CD14-positive monocyte (primary cell): ENCODE measurements at regions not wholly inside any gene's neighbourhood (a gene's known extent, or its start where the extent isn't known, plus 50 kb on each side); places are given as distances from the start of the nearest gene placed in this dataset.

Experiments used
- DNase-seq, 3 donors: peaks; one replicate each; pipeline ENCODE4 v3.0.0-alpha.2; 2011 to 2022
- H2AFZ ChIP-seq: 2 replicates; pipeline ENCODE4 v1.6.0; 2012; ENCODE audit warnings: mild to moderate bottlenecking, low read depth, low read length, inconsistent platforms; ENCODE audit not compliant: insufficient read depth, poor library complexity, severe bottlenecking
- H3K27ac ChIP-seq, 2 donors: 1 replicate in 1 of 2; 2 replicates in 1 of 2; pipeline ENCODE4 v1.5.1; 2012 to 2013; ENCODE audit warnings: low read length in 2 of 2, control low read depth in 1 of 2, inconsistent platforms in 1 of 2, low read depth in 1 of 2, mild to moderate bottlenecking in 1 of 2
- H3K27me3 ChIP-seq, 2 donors: one replicate each; pipeline versions ENCODE4 v1.6.0 to v1.6.1; 2011 to 2013; ENCODE audit warnings: low read length in 2 of 2; ENCODE audit not compliant: control insufficient read depth in 2 of 2, insufficient read depth in 2 of 2
- H3K36me3 ChIP-seq, 2 donors: replicated peaks in 1 of 2; 1 replicate in 1 of 2; 2 replicates in 1 of 2; pipeline versions ENCODE4 v1.5.1 to v1.6.1; 2012 to 2013; ENCODE audit warnings: low read length in 2 of 2, control low read depth in 1 of 2, inconsistent platforms in 1 of 2, mild to moderate bottlenecking in 1 of 2; ENCODE audit not compliant: insufficient read depth in 2 of 2, control insufficient read depth in 1 of 2
- H3K4me1 ChIP-seq, 2 donors: 1 replicate in 1 of 2; 2 replicates in 1 of 2; pipeline versions ENCODE4 v1.5.1 to v1.6.1; 2012 to 2013; ENCODE audit warnings: low read length in 2 of 2, control low read depth in 1 of 2, inconsistent platforms in 1 of 2, mild to moderate bottlenecking in 1 of 2, moderate library complexity in 1 of 2; ENCODE audit not compliant: insufficient read depth in 2 of 2, control insufficient read depth in 1 of 2
- H3K4me2 ChIP-seq: replicated peaks from 2 replicates; pipeline ENCODE3; 2012; ENCODE audit warnings: low read length, moderate library complexity, mild to moderate bottlenecking; ENCODE audit not compliant: poor library complexity, severe bottlenecking; ENCODE audit errors: extremely low read depth
- H3K4me3 ChIP-seq, 3 experiments: fragments of 200-600 bp in 1 of 3; sonication (generic) in 1 of 3; replicated peaks in 1 of 3; 1 replicate in 2 of 3; 2 replicates in 1 of 3; pipeline ENCODE4 v1.5.1; 2011 to 2013; ENCODE audit warnings: low read length in 3 of 3, mild to moderate bottlenecking in 3 of 3, control low read depth in 2 of 3, low read depth in 2 of 3, inconsistent platforms in 1 of 3, moderate library complexity in 1 of 3
- H3K79me2 ChIP-seq: 2 replicates; pipeline ENCODE4 v1.6.0; 2012; ENCODE audit warnings: mild to moderate bottlenecking, control low read depth, inconsistent platforms, low read length, moderate library complexity; ENCODE audit not compliant: insufficient read depth
- H3K9ac ChIP-seq: 2 replicates; pipeline ENCODE4 v1.6.0; 2017; ENCODE audit warnings: low read length, mild to moderate bottlenecking; ENCODE audit not compliant: insufficient read depth, poor library complexity, severe bottlenecking
- H3K9me3 ChIP-seq, 2 donors: replicated peaks in 1 of 2; 1 replicate in 1 of 2; 2 replicates in 1 of 2; pipeline versions ENCODE4 v1.5.1 to v1.6.1; 2012 to 2013; ENCODE audit warnings: low read length in 2 of 2, control low read depth in 1 of 2; ENCODE audit not compliant: control insufficient read depth in 1 of 2, insufficient read depth in 1 of 2
- H4K20me1 ChIP-seq: 2 replicates; pipeline ENCODE4 v1.6.0; 2012; ENCODE audit warnings: mild to moderate bottlenecking, low read length, control low read depth, moderate library complexity; ENCODE audit not compliant: insufficient read depth
- H3K27ac Mint-ChIP-seq, 7 donors: one replicate each; pipeline ENCODE4 v1.8.0; 2020; ENCODE audit warnings: mild to moderate bottlenecking in 7 of 7, mixed read lengths in 7 of 7, moderate library complexity in 6 of 7, inconsistent platforms in 2 of 7
- H3K27me3 Mint-ChIP-seq, 3 donors: one replicate each; pipeline ENCODE4 v1.8.0; 2021 to 2022; ENCODE audit warnings: low read depth in 3 of 3, mild to moderate bottlenecking in 3 of 3, mixed read lengths in 3 of 3, moderate library complexity in 3 of 3, inconsistent platforms in 1 of 3
- H3K36me3 Mint-ChIP-seq, 2 donors: one replicate each; pipeline ENCODE4 v1.8.0; 2020; ENCODE audit warnings: mixed read lengths in 2 of 2, inconsistent platforms in 1 of 2, mild to moderate bottlenecking in 1 of 2
- H3K4me1 Mint-ChIP-seq: one replicate; pipeline ENCODE4 v1.8.0; 2020; ENCODE audit warnings: mild to moderate bottlenecking, mixed read lengths
- H3K4me3 Mint-ChIP-seq, 2 donors: one replicate each; pipeline ENCODE4 v1.8.0; 2020; ENCODE audit warnings: mild to moderate bottlenecking in 2 of 2, mixed read lengths in 2 of 2, moderate library complexity in 1 of 2
- H3K9me3 Mint-ChIP-seq, 7 donors: one replicate each; pipeline ENCODE4 v1.8.0; 2020 to 2022; ENCODE audit warnings: mixed read lengths in 7 of 7, mild to moderate bottlenecking in 6 of 7, moderate library complexity in 6 of 7, inconsistent platforms in 2 of 7
- WGBS: methylation state at CpG from one replicate; pipeline ENCODE4 v1.1.5; 2013; ENCODE audit warnings: missing lambda C conversion rate; ENCODE audit not compliant: insufficient coverage; 5-methylcytosine and 5-hydroxymethylcytosine counted together
- intact Hi-C, 2 donors: fragments of 100-400 bp; cut with micrococcal nuclease; formaldehyde crosslinking; loops; one replicate each; pipeline versions ENCODE4 v1.15.0 to v1.15.1; 2023
- TF ChIP-seq, protein P1 (sequence below): fragments of 200-600 bp; IDR thresholded peaks from one replicate; pipeline ENCODE4 v1.8.0; 2022; ENCODE audit warnings: antibody characterized with exemption, mild to moderate bottlenecking

DNA sequence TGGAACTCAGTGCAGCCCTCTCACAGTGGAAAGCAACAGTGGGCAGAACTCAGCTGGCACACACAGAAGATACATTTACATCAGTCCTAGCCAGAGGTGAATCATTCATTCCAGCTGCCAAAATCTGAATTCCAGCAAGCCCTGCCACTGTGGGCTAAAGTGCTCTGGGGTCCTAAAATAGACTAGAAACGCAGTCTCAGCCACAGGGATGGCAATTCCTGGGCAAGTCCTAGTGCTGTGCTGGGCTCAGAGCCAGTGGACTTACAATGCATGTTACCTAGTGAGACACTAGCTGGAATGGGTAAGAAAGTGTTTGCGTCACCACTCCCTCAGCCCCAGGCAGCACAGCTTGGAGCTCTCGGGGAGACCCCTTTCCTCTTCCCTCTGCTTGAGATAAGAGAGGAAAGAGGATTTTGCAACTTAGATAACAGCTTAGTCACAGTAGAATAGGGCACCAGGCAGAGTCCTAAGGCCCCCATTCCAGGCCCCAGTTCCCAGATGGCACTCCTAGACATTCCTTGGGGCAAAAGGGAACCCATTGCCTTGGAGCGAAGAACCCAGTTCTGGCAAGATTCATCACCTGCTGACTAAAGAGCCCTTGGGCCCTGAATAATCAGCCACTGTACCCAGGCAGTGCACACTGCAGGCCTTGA lies 592.9 kb downstream of the FSCB start:
- Mint-ChIP-seq H3K27ac (no peak overlapping the region), H3K36me3 (no peaks in the 10 kb centered on the region), H3K4me1 (no peaks in the 10 kb centered on the region), H3K27me3 (peaks cover 0 to 1% (median 0%) of the 10 kb centered on the region in 3 donors), H3K4me3 (no peak overlapping the region), H3K9me3 (peaks cover 2 to 17% (median 5%) of the 10 kb centered on the region in 7 donors)
- H3K9me3 ChIP-seq, result peaks cover 8 to 17% of the 10 kb centered on the region in 2 donors
- no peaks in the 10 kb centered on the region for H3K36me3 ChIP-seq
- H3K9ac ChIP-seq, result no peak overlapping the region
- intact Hi-C loops, result no loop called here
- H3K4me3 ChIP-seq, result no peak overlapping the region
- H3K27ac ChIP-seq, result no peak overlapping the region
- H3K4me2 ChIP-seq, result no peak overlapping the region
- DNase-seq, result no peak
- WGBS, result 80% methylated on average over 2 of the region's 4 CpGs
- no peaks in the 10 kb centered on the region for H4K20me1 ChIP-seq
- no peaks in the 10 kb centered on the region for H3K79me2 ChIP-seq
- TF ChIP-seq, protein P1, sequence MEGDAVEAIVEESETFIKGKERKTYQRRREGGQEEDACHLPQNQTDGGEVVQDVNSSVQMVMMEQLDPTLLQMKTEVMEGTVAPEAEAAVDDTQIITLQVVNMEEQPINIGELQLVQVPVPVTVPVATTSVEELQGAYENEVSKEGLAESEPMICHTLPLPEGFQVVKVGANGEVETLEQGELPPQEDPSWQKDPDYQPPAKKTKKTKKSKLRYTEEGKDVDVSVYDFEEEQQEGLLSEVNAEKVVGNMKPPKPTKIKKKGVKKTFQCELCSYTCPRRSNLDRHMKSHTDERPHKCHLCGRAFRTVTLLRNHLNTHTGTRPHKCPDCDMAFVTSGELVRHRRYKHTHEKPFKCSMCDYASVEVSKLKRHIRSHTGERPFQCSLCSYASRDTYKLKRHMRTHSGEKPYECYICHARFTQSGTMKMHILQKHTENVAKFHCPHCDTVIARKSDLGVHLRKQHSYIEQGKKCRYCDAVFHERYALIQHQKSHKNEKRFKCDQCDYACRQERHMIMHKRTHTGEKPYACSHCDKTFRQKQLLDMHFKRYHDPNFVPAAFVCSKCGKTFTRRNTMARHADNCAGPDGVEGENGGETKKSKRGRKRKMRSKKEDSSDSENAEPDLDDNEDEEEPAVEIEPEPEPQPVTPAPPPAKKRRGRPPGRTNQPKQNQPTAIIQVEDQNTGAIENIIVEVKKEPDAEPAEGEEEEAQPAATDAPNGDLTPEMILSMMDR, result no peak
- no peaks in the 10 kb centered on the region for H3K27me3 ChIP-seq
- H3K4me1 ChIP-seq, result no peaks in the 10 kb centered on the region
- H2AFZ ChIP-seq, result no peak overlapping the region

DNA sequence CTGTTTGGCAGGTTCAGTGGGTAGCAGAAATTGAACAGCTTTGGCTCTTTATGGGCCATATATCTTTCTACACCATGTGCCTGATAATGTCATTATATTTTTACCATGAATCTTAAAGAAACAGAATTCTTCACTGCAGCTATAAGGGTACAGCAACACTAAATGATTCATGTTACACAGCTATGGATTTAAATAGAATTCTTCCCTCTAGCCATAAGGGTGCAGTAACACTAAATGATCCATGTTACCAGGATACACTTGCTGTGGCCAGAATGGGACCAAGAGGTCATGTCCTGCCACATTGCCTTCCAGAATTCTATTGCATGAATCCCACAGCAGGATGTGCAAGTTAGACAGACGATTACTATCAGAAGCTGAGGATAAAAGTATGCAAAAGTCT lies 603.9 kb downstream of the FSCB start:
- Histone ChIP-seq H3K27ac (no peak overlapping the region), H4K20me1 (no peaks in the 10 kb centered on the region), H3K27me3 (no peaks in the 10 kb centered on the region), H2AFZ (no peak overlapping the region), H3K36me3 (no peaks in the 10 kb centered on the region), H3K4me1 (no peaks in the 10 kb centered on the region), H3K9me3 (no peaks in the 10 kb centered on the region), H3K79me2 (no peaks in the 10 kb centered on the region), H3K4me3 (no peak overlapping the region), H3K9ac (no peak overlapping the region), H3K4me2 (no peak overlapping the region)
- H3K4me1 Mint-ChIP-seq, result no peaks in the 10 kb centered on the region
- no CpG with 5 or more reads among the region's 1 CpG for WGBS
- H3K27me3 Mint-ChIP-seq, result peaks cover 0 to 4% (median 0%) of the 10 kb centered on the region in 3 donors
- TF ChIP-seq, protein P1, result no peak
- intact Hi-C loops, result no loop called here
- DNase-seq, result no peak
- peaks cover 0 to 2% (median 0%) of the 10 kb centered on the region in 7 donors for H3K9me3 Mint-ChIP-seq
- no peak overlapping the region for H3K4me3 Mint-ChIP-seq
- no peaks in the 10 kb centered on the region for H3K36me3 Mint-ChIP-seq
- no peak overlapping the region for H3K27ac Mint-ChIP-seq
